GM19023 (cell line): ENCODE measurements at regions not wholly inside any gene's neighbourhood (a gene's known extent, or its start where the extent isn't known, plus 50 kb on each side); places are given as distances from the start of the nearest gene placed in this dataset.
"Not testable (repeated sequence)": the region's sequence is repeated elsewhere in the genome, so short reads cannot be mapped to it uniquely, and the experiment has no call there.

Experiments used
- ATAC-seq: cut with Tn5 transposase; IDR thresholded peaks from one replicate; pipeline ENCODE4 v1.9.1; 2021; ENCODE audit warnings: mild to moderate bottlenecking, moderate library complexity; ENCODE audit not compliant: unreplicated experiment

GRCh38 chr6:78770765-78771164 lies 96.6 kb upstream of the IRAK1BP1 start:
- no peak for ATAC-seq

GRCh38 chr6:78771586-78771985 lies 95.8 kb upstream of the IRAK1BP1 start:
- ATAC-seq = no peak

- no peak for ATAC-seq
Observed at GRCh38 chr6:78781001-78781400, 86.3 kb upstream of the IRAK1BP1 start.

- not testable (repeated sequence) for ATAC-seq
Observed at GRCh38 chr6:78783366-78783765, 84.0 kb upstream of the IRAK1BP1 start.

- no peak for ATAC-seq
Observed at GRCh38 chr6:78797270-78797669, 70.1 kb upstream of the IRAK1BP1 start.

GRCh38 chr6:78799682-78800081 lies 67.7 kb upstream of the IRAK1BP1 start:
- ATAC-seq = no peak

GRCh38 chr6:78806792-78807191 lies 60.6 kb upstream of the IRAK1BP1 start:
- not testable (repeated sequence) for ATAC-seq

GRCh38 chr6:78807655-78808355 lies 59.5 kb upstream of the IRAK1BP1 start:
- not testable (repeated sequence) for ATAC-seq

- no peak for ATAC-seq
Observed at GRCh38 chr6:78808356-78808891, 58.9 kb upstream of the IRAK1BP1 start.

- ATAC-seq = no peak
Observed at GRCh38 chr6:78808933-78809332, 58.4 kb upstream of the IRAK1BP1 start.

GRCh38 chr6:78810146-78810545 lies 57.2 kb upstream of the IRAK1BP1 start:
- no peak for ATAC-seq

GRCh38 chr6:78810698-78811097 lies 56.7 kb upstream of the IRAK1BP1 start:
- no peak for ATAC-seq
